ENCODE measurements at regions not wholly inside any gene's neighbourhood (a gene's known extent, or its start where the extent isn't known, plus 50 kb on each side); places are given as distances from the start of the nearest gene placed in this dataset.

GRCh38 chr15:35768949-35769348, 223.0 kb upstream of the DPH6 start (continued):
- no peak for TF ChIP-seq IRF4 (IDR thresholded peaks at IDR 0.05; ENCODE audit: low read depth, low read length)
- TF ChIP-seq SIN3A (IDR thresholded peaks at IDR 0.05; ENCODE audit: low read depth, low read length): no peak
- TF ChIP-seq IRF5 (IDR thresholded peaks at IDR 0.05; ENCODE audit: borderline replicate concordance): no peak
- TF ChIP-seq GABPA (IDR thresholded peaks at IDR 0.05; ENCODE audit: low read depth): no peak
- no peak for TF ChIP-seq EZH2 (IDR thresholded peaks at IDR 0.05; ENCODE audit: borderline replicate concordance, control insufficient read depth, low read depth, low read length)
- no peak for TF ChIP-seq ASH2L (IDR thresholded peaks at IDR 0.05; ENCODE audit: borderline replicate concordance, low read depth)
- no peak for TF ChIP-seq RELA (IDR thresholded peaks at IDR 0.05; ENCODE audit: borderline replicate concordance, partially characterized antibody)
- TF ChIP-seq, protein P1, sequence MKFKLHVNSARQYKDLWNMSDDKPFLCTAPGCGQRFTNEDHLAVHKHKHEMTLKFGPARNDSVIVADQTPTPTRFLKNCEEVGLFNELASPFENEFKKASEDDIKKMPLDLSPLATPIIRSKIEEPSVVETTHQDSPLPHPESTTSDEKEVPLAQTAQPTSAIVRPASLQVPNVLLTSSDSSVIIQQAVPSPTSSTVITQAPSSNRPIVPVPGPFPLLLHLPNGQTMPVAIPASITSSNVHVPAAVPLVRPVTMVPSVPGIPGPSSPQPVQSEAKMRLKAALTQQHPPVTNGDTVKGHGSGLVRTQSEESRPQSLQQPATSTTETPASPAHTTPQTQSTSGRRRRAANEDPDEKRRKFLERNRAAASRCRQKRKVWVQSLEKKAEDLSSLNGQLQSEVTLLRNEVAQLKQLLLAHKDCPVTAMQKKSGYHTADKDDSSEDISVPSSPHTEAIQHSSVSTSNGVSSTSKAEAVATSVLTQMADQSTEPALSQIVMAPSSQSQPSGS (IDR thresholded peaks at IDR 0.05; ENCODE audit: low read length): no peak
- TF ChIP-seq CHD4 (IDR thresholded peaks at IDR 0.05): no peak
- TF ChIP-seq RAD51 (IDR thresholded peaks at IDR 0.05): no peak
- TF ChIP-seq BACH1 (IDR thresholded peaks at IDR 0.05; ENCODE audit: borderline replicate concordance): no peak
- TF ChIP-seq PAX8 (IDR thresholded peaks at IDR 0.05): no peak

DNA sequence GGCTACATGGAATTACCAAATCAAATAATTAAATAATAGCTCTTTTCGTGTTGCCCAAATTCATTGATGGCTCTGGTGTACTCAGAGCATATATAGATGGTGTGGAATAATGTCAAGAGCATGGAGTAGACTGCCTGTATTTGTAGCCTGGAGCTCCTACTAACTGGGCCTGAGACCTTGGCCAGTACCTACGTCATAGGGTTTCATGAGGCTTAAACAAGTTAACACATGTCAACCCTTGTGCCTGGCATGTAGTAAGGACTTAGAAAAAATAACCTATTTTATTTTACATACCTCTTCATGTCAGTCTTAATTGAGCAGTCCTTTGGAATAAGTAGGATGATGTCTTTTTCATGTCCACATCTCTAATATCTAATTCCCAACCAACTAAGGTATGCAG, 223.7 kb upstream of the DPH6 start:
- no TSS peak for BruUV-seq (replicated peaks)
- Histone ChIP-seq H2AFZ (ENCODE audit: control insufficient read depth, low read depth, low read length) (no peak overlapping the region), H3K4me2 (ENCODE audit: control insufficient read depth, insufficient read depth) (no peak overlapping the region), H3K79me2 (ENCODE audit: control insufficient read depth, insufficient read depth, low read length) (no peaks in the 10 kb centered on the region), H3K9me3 (replicated peaks; ENCODE audit: control insufficient read depth, insufficient read depth, low read length) (no peaks in the 10 kb centered on the region), H3K27me3 (replicated peaks in 1 of 2; ENCODE audit: control insufficient read depth in 2 of 2, insufficient read depth in 2 of 2, low read length in 1 of 2) (no peaks in the 10 kb centered on the region), H3K9ac (ENCODE audit: control insufficient read depth, insufficient read depth, low read length) (no peak overlapping the region), H3K4me1 (ENCODE audit: control insufficient read depth, insufficient read depth, low read length) (no peaks in the 10 kb centered on the region), H3K36me3 (ENCODE audit: control insufficient read depth in 2 of 2, insufficient read depth in 2 of 2, low read length in 1 of 2) (no peaks in the 10 kb centered on the region), H3K27ac (ENCODE audit: control insufficient read depth, insufficient read depth) (no peak overlapping the region), H4K20me1 (ENCODE audit: control insufficient read depth, insufficient read depth) (no peaks in the 10 kb centered on the region), H3K4me3 (no peak overlapping the region)
- RAD21 ChIA-PET (ENCODE audit: unreplicated experiment): no interaction called here
- intact Hi-C loops (cut with micrococcal nuclease; ENCODE audit: unreplicated experiment): no loop called here
- POLR2A ChIA-PET: no interaction called here
- CTCF ChIA-PET: interaction anchor here (1.7 kb wide), 1 partner anchor 18 kb away, joined by 8 read pairs; no protein-coding TSS in a partner anchor
- SMC1A ChIA-PET (ENCODE audit: uncharacterized antibody, unreplicated experiment): no interaction called here
- in situ Hi-C loops (cut with MboI): no loop called here
- 0% methylated on average over 2 of the region's 2 CpGs for WGBS (ENCODE audit: insufficient coverage, insufficient replicate concordance, low lambda C conversion rate, missing lambda C conversion rate)
- TF ChIP-seq RELA (IDR thresholded peaks at IDR 0.05; ENCODE audit: borderline replicate concordance, partially characterized antibody): no peak
- no peak for TF ChIP-seq YY1 (IDR thresholded peaks at IDR 0.05; ENCODE audit: low read depth, low read length)
- FAIRE-seq: no peak
- ATAC-seq: no peak
- no peak for DNase-seq (ENCODE audit: low read depth, low spot score)

Data from GM12878 (cell line).